Upper lobe of left lung (tissue), 6 donors: ENCODE measurements at regions not wholly inside any gene's neighbourhood (a gene's known extent, or its start where the extent isn't known, plus 50 kb on each side); places are given as distances from the start of the nearest gene placed in this dataset.

Source experiments
- ATAC-seq, 2 donors: fragments of 200-7000 bp; cut with Tn5 transposase; one replicate each; pipeline ENCODE4 v1.9.1; 2022; ENCODE audit warnings: mild to moderate bottlenecking in 2 of 2, moderate library complexity in 2 of 2; ENCODE audit not compliant: low FRiP score in 2 of 2
- DNase-seq, 2 donors: peaks; one replicate each; pipeline ENCODE4 v3.0.0-alpha.2; 2019 to 2020
- H3K27ac ChIP-seq, 4 donors: fragments of 200-600 bp; sonication (generic); one replicate each; pipeline ENCODE4 v1.5.1; 2016 to 2019
- H3K27me3 ChIP-seq, 4 donors: fragments of 200-600 bp; sonication (generic); one replicate each; pipeline ENCODE4 v1.5.1; 2017 to 2019
- H3K36me3 ChIP-seq, 4 donors: fragments of 200-600 bp; sonication (generic); one replicate each; pipeline ENCODE4 v1.5.1; 2016 to 2019
- H3K4me1 ChIP-seq, 4 donors: fragments of 200-600 bp; sonication (generic); one replicate each; pipeline ENCODE4 v1.5.1; 2018 to 2019
- H3K4me3 ChIP-seq, 4 donors: fragments of 200-600 bp; sonication (generic); one replicate each; pipeline ENCODE4 v1.5.1; 2017 to 2019; ENCODE audit warnings: mild to moderate bottlenecking in 2 of 4, moderate library complexity in 1 of 4
- H3K9me3 ChIP-seq, 4 donors: fragments of 200-600 bp; sonication (generic); one replicate each; pipeline ENCODE4 v1.5.1; 2018 to 2019
- EP300 ChIP-seq, 4 donors: sonication (generic); formaldehyde crosslinking; IDR thresholded peaks; one replicate each; pipeline ENCODE4 v1.5.1; 2017; ENCODE audit warnings: antibody characterized with exemption in 4 of 4, control low read depth in 2 of 4
- POLR2A ChIP-seq, 4 donors: fragments of 450-650 bp; IDR thresholded peaks; one replicate each; pipeline ENCODE4 v1.5.1; 2016 to 2017; ENCODE audit warnings: antibody characterized with exemption in 4 of 4, mild to moderate bottlenecking in 2 of 4
- POLR2AphosphoS5 ChIP-seq, 2 donors: sonication (generic); formaldehyde crosslinking; IDR thresholded peaks; one replicate each; pipeline ENCODE4 v1.5.1; 2017; ENCODE audit warnings: antibody characterized with exemption in 2 of 2
- WGBS, 2 donors: methylation state at CpG; one replicate each; pipeline ENCODE4 v1.1.5; 2017 to 2018; 5-methylcytosine and 5-hydroxymethylcytosine counted together
- TF ChIP-seq, protein P1 (sequence below), 6 experiments: fragments of 450-650 bp in 4 of 6; fragments of 200-600 bp in 2 of 6; sonication (generic) in 2 of 6; IDR thresholded peaks; one replicate each; pipeline ENCODE4 v1.5.1; 2016 to 2019; ENCODE audit warnings: antibody characterized with exemption in 6 of 6
- donor health status: DM: no; HTN: no; CAD: no; lungs with moderate emphysema.
- donor health status: DM: no; HTN: yes; CAD: no; lungs with severe emphysema.

DNA sequence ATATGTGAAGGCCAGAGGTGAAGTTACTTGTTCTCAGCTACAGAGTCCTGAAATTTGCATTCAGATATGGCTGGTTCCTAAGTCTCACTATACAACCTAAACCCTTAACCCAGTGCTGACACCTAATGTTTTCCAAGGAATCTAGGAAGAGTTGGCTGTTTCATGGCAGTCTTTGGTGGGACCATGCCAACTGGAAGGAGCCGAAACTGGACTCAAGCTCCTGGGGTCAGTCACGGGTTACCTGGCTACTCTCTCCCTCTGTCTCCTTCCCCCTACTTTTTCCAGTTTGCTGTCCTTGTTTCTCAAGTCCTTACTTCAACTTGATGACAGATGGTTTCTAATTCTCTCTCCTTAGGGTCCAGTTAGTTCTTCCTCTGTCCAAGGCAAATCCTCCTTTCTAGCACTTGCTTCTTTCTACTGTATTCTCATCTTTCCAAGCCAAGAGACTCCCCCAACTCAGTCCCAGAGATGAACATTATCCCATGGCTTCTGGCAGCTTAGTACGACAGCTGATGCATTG is 88.6 kb upstream of the COL6A5 start:
- no peaks in the 10 kb centered on the region for H3K9me3 ChIP-seq
- H3K36me3 ChIP-seq, result no peaks in the 10 kb centered on the region
- 82 to 86% methylated on average over 3 of the region's 3 CpGs for WGBS, 2 donors
- H3K4me3 ChIP-seq, result no peak overlapping the region
- H3K27ac ChIP-seq, result no peak overlapping the region
- H3K27me3 ChIP-seq, result no peaks in the 10 kb centered on the region
- ATAC-seq, result no peak
- no peak for DNase-seq
- no peak for TF ChIP-seq POLR2A (IDR thresholded peaks at IDR 0.05)
- TF ChIP-seq, protein P1, sequence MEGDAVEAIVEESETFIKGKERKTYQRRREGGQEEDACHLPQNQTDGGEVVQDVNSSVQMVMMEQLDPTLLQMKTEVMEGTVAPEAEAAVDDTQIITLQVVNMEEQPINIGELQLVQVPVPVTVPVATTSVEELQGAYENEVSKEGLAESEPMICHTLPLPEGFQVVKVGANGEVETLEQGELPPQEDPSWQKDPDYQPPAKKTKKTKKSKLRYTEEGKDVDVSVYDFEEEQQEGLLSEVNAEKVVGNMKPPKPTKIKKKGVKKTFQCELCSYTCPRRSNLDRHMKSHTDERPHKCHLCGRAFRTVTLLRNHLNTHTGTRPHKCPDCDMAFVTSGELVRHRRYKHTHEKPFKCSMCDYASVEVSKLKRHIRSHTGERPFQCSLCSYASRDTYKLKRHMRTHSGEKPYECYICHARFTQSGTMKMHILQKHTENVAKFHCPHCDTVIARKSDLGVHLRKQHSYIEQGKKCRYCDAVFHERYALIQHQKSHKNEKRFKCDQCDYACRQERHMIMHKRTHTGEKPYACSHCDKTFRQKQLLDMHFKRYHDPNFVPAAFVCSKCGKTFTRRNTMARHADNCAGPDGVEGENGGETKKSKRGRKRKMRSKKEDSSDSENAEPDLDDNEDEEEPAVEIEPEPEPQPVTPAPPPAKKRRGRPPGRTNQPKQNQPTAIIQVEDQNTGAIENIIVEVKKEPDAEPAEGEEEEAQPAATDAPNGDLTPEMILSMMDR (IDR thresholded peaks at IDR 0.05), result no peak
- TF ChIP-seq EP300 (IDR thresholded peaks at IDR 0.05), result no peak
- TF ChIP-seq POLR2AphosphoS5 (IDR thresholded peaks at IDR 0.05), result no peak
- H3K4me1 ChIP-seq, result no peaks in the 10 kb centered on the region

- TF ChIP-seq EP300 (IDR thresholded peaks at IDR 0.05) (no peak), POLR2AphosphoS5 (IDR thresholded peaks at IDR 0.05) (peak; percentile 27 to 71)
- 60 to 61% methylated on average over 9 of the region's 9 CpGs for WGBS, 2 donors
- no peak for DNase-seq
- Histone ChIP-seq H3K27ac (no peak overlapping the region), H3K27me3 (no peaks in the 10 kb centered on the region), H3K36me3 (no peaks in the 10 kb centered on the region), H3K4me3 (no peak overlapping the region), H3K4me1 (no peaks in the 10 kb centered on the region), H3K9me3 (no peaks in the 10 kb centered on the region)
- peak in 1 of 2 donors; percentile 78 for ATAC-seq
Measured at GRCh38 chr3:130258532-130258952, 86.9 kb upstream of the COL6A5 start.

DNA sequence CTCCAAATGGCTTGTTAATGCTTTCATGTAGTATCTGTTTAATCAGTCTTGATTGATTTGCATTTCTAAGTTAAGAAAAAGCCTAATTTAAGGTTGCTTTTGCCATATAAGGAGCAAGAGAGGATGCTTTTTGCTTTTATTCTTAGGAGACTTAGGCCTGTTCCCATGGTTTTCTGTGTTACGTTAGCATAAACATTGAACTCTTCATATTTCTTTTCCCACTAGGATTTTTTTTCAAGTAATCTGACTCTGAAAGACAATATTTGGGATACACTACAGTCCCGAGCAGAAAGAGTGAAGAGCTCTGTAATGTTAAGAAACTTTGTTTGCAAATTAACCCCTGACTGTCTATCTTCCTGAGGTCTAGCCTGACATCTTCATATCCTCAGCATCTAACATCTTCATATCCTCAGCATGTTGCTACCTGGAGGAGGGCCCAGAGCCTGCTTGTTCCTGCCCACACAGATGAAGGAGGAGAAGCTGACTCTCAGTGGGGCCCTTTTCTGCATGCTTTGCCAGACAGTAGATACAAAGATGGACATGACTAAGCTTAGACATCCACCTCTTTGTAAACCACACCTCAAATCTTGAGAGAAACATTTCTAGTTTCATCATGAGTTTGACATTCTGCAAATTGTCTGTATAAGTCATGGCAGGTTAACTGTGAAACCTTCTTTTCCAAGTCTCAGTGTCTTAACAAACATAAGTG is 86.2 kb upstream of the COL6A5 start:
- Histone ChIP-seq H3K27ac (no peak overlapping the region), H3K36me3 (no peaks in the 10 kb centered on the region), H3K4me1 (no peaks in the 10 kb centered on the region), H3K9me3 (no peaks in the 10 kb centered on the region), H3K27me3 (no peaks in the 10 kb centered on the region), H3K4me3 (no peak overlapping the region)
- no peak for DNase-seq
- ATAC-seq, result peak in 1 of 2 donors; percentile 34
- WGBS, 2 donors, result 56 to 58% methylated on average over 2 of the region's 2 CpGs
- TF ChIP-seq, protein P1 (IDR thresholded peaks at IDR 0.05), result no peak
- TF ChIP-seq POLR2A (IDR thresholded peaks at IDR 0.05), result no peak
- TF ChIP-seq EP300 (IDR thresholded peaks at IDR 0.05), result no peak

DNA sequence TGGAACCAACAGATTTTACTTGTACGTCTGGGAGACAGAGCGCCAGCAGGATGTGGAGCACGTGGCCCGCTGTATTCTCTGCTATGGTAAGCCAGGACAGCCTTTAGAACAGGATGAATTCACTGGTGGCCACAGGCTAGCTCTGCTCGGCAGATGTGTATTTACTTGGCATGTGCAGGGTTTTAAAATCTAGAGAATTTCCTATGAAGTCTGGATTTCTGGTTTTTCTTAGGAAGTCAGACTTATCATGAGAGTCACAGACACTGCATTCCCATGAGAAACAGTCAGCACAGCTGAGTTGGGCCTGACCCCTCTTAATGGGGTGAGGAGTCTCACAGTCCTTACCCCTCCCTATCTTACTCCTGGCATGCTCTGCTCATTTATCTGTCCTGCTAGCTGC is 84.6 kb upstream of the COL6A5 start:
- 71 to 79% methylated on average over 5 of the region's 5 CpGs for WGBS, 2 donors
- H3K36me3 ChIP-seq, result no peaks in the 10 kb centered on the region
- ATAC-seq (no peak), DNase-seq (no peak)
- no peak for TF ChIP-seq POLR2AphosphoS5 (IDR thresholded peaks at IDR 0.05)
- TF ChIP-seq EP300 (IDR thresholded peaks at IDR 0.05), result no peak
- TF ChIP-seq, protein P1 (IDR thresholded peaks at IDR 0.05), result no peak
- no peak for TF ChIP-seq POLR2A (IDR thresholded peaks at IDR 0.05)
- H3K4me3 ChIP-seq, result no peak overlapping the region
- no peak overlapping the region for H3K27ac ChIP-seq
- H3K9me3 ChIP-seq, result no peaks in the 10 kb centered on the region
- H3K27me3 ChIP-seq, result no peaks in the 10 kb centered on the region
- H3K4me1 ChIP-seq, result no peaks in the 10 kb centered on the region

- no peaks in the 10 kb centered on the region for H3K9me3 ChIP-seq
- H3K27ac ChIP-seq, result no peak overlapping the region
- ATAC-seq, result peak; percentile 10 to 41
- no peaks in the 10 kb centered on the region for H3K36me3 ChIP-seq
- no peaks in the 10 kb centered on the region for H3K4me1 ChIP-seq
- DNase-seq, result peak in 1 of 2 donors; percentile 75
- no peak overlapping the region for H3K4me3 ChIP-seq
- WGBS, 2 donors, result 92 to 100% methylated on average over 2 to 25 of the region's 25 CpGs
- TF ChIP-seq EP300 (IDR thresholded peaks at IDR 0.05) (no peak), POLR2A (IDR thresholded peaks at IDR 0.05) (no peak), POLR2AphosphoS5 (IDR thresholded peaks at IDR 0.05) (no peak)
- TF ChIP-seq, protein P1 (IDR thresholded peaks at IDR 0.05), result no peak
- no peaks in the 10 kb centered on the region for H3K27me3 ChIP-seq
Measured at GRCh38 chr3:130263708-130264107, 81.8 kb upstream of the COL6A5 start.
